Activated CD8-positive, alpha-beta T cell treated with anti-CD3 and anti-CD28 coated beads for 36 hours (primary cell): ENCODE measurements at regions not wholly inside any gene's neighbourhood (a gene's known extent, or its start where the extent isn't known, plus 50 kb on each side); places are given as distances from the start of the nearest gene placed in this dataset.

Experiments used
- ATAC-seq: fragments of 200-7000 bp; cut with Tn5 transposase; one replicate; pipeline ENCODE4 v1.10.0; 2021; ENCODE audit warnings: mild to moderate bottlenecking, moderate library complexity
- CTCF ChIA-PET: fragments of 350-600 bp; sonication (Branson Sonifier 250); formaldehyde crosslinking; loops from one replicate; lab custom pipeline; 2021; ENCODE audit warnings: antibody characterized with exemption; lab: Charles Lee
- POLR2A ChIA-PET: fragments of 350-600 bp; sonication (Branson Sonifier 250); formaldehyde crosslinking; loops from one replicate; lab custom pipeline; 2021; ENCODE audit warnings: antibody characterized with exemption; lab: Charles Lee
- DNase-seq: peaks from one replicate; pipeline ENCODE4 v3.0.0-alpha.2; 2020
- H3K27ac Mint-ChIP-seq: one replicate; pipeline ENCODE4 v1.8.0; 2021; ENCODE audit warnings: mild to moderate bottlenecking, mixed read lengths
- H3K27me3 Mint-ChIP-seq: one replicate; pipeline ENCODE4 v1.8.0; 2021; ENCODE audit warnings: mixed read lengths
- H3K36me3 Mint-ChIP-seq: one replicate; pipeline ENCODE4 v1.8.0; 2021; ENCODE audit warnings: low read depth, mixed read lengths
- H3K4me1 Mint-ChIP-seq: one replicate; pipeline ENCODE4 v1.8.0; 2021; ENCODE audit warnings: low read depth, mixed read lengths
- H3K4me3 Mint-ChIP-seq: one replicate; pipeline ENCODE4 v1.8.0; 2021; ENCODE audit warnings: mild to moderate bottlenecking, moderate library complexity, mixed read lengths
- H3K9me3 Mint-ChIP-seq: one replicate; pipeline ENCODE4 v1.8.0; 2021; ENCODE audit warnings: mixed read lengths
- intact Hi-C: fragments of 100-400 bp; cut with micrococcal nuclease; formaldehyde crosslinking; loops from one replicate; pipeline ENCODE4 v1.10.0; 2022
- TF ChIP-seq, protein P1 (sequence below): fragments of 200-600 bp; IDR thresholded peaks from one replicate; pipeline ENCODE4 v1.8.0; 2022; ENCODE audit warnings: antibody characterized with exemption, mild to moderate bottlenecking

DNA sequence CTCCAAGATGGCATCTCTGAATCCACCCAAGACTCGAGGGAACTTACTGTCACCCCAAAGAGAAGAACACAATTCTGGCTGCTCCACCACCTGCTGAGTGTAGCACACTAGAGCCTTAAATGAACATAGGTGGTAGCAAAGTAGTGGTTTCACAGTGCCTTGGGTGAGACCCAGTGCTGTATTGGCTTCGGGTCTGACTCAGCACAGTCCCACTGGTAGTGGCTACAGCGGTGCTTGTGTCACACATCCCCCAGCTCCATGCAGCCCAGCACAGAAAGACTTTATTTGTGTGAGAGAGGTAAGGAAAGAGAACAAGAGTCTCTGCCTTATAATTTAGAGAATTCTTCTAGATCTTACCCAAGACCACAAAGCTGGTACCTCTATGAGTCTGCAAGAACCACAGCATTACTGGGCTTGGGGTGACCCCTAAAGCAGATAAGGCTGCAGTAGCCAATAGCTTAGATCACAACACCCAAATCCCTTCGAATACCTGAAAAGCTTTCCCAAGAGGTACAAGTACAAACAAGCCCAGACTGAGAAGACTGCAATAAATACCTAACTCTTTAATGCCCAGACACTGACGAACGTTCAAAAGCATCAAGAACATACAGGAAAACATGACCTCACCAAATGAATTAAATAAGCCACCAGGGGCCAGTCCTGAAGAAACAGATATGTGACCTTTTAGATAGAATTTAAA is 83.3 kb upstream of the SLC38A4 start:
- ATAC-seq (no peak), DNase-seq (no peak)
- Mint-ChIP-seq H3K9me3 (peaks cover 12% of the 10 kb centered on the region), H3K4me3 (no peak overlapping the region), H3K36me3 (peaks cover 3% of the 10 kb centered on the region), H3K27me3 (peaks cover 12% of the 10 kb centered on the region), H3K4me1 (no peaks in the 10 kb centered on the region), H3K27ac (no peak overlapping the region)
- ChIA-PET POLR2A (interaction anchor here (0.6 kb wide), 2 partner anchors 184 to 779 kb away, joined by 3 read pairs; no protein-coding TSS in a partner anchor), CTCF (no interaction called here)
- TF ChIP-seq, protein P1, sequence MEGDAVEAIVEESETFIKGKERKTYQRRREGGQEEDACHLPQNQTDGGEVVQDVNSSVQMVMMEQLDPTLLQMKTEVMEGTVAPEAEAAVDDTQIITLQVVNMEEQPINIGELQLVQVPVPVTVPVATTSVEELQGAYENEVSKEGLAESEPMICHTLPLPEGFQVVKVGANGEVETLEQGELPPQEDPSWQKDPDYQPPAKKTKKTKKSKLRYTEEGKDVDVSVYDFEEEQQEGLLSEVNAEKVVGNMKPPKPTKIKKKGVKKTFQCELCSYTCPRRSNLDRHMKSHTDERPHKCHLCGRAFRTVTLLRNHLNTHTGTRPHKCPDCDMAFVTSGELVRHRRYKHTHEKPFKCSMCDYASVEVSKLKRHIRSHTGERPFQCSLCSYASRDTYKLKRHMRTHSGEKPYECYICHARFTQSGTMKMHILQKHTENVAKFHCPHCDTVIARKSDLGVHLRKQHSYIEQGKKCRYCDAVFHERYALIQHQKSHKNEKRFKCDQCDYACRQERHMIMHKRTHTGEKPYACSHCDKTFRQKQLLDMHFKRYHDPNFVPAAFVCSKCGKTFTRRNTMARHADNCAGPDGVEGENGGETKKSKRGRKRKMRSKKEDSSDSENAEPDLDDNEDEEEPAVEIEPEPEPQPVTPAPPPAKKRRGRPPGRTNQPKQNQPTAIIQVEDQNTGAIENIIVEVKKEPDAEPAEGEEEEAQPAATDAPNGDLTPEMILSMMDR: no peak
- intact Hi-C loops: no loop called here

DNA sequence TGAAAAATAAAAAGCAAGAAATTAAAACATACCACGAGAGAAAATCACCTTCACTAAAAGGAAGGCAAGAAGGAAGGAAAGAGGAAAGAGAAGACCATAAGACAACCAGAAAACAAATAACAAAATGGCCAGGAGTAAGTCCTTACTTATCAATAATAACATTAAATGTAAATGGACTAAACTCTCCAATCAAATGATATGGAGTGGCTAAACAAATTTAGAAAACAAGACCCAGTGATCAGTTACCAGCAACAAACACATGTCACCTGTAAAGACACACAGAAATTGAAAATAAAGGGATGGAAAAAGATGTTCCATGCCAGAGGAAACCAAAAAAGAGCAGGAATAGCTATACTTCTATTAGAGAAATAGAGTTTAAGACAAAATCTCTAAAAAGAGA is 85.0 kb upstream of the SLC38A4 start:
- Mint-ChIP-seq H3K36me3 (peaks cover 3% of the 10 kb centered on the region), H3K9me3 (peaks cover 12% of the 10 kb centered on the region), H3K4me1 (no peaks in the 10 kb centered on the region), H3K27ac (no peak overlapping the region), H3K4me3 (no peak overlapping the region), H3K27me3 (peaks cover 12% of the 10 kb centered on the region)
- ATAC-seq (no peak), DNase-seq (no peak)
- TF ChIP-seq, protein P1: no peak
- ChIA-PET POLR2A (no interaction called here), CTCF (no interaction called here)
- intact Hi-C loops: no loop called here

DNA sequence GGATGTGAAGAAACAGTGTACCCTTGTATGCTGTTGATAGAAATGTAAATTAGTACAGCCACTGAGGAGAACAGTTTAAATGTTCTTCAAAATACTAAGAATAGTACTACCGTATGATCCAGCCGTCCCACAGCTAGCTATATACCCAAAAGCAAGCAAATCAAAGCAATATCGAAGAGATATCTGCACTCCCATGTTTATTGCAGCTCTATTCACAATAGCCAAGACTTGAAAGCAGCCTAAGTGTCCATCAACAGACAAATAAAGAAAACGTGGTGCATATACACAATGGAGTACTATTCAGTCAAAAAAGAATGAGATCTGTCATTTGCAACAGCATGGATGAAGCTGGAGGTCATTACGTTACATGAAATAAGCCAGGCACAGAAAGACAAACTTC is 88.5 kb upstream of the SLC38A4 start:
- intact Hi-C loops: no loop called here
- Mint-ChIP-seq H3K36me3 (peaks cover 3% of the 10 kb centered on the region), H3K27me3 (peaks cover 11% of the 10 kb centered on the region), H3K9me3 (peaks cover 9% of the 10 kb centered on the region), H3K4me1 (no peaks in the 10 kb centered on the region), H3K27ac (no peak overlapping the region), H3K4me3 (no peak overlapping the region)
- no peak for ATAC-seq
- TF ChIP-seq, protein P1: no peak
- no peak for DNase-seq
- ChIA-PET CTCF (no interaction called here), POLR2A (no interaction called here)

DNA sequence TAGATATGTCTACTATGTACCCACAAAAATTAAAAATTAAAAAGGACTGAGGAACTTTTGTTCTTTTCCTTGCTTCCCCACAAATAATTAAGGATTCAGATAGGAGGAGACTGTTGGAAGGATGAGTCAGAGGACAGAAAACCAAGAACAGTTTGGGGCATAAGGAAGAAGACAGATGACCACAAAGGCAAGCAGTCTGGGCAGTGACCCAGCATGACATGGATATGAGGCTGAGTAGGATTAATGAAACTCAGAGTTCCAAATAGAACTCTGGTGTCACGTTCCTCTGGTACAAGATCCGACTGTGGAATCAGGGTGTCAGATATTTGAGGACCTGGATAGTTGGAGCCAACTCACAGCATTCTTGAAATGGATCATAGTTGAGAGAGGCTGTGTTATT is 89.3 kb upstream of the SLC38A4 start:
- Mint-ChIP-seq H3K27me3 (peaks cover 7% of the 10 kb centered on the region), H3K36me3 (no peaks in the 10 kb centered on the region), H3K27ac (no peak overlapping the region), H3K9me3 (peaks cover 4% of the 10 kb centered on the region), H3K4me1 (no peaks in the 10 kb centered on the region), H3K4me3 (no peak overlapping the region)
- intact Hi-C loops: no loop called here
- CTCF ChIA-PET: no interaction called here
- DNase-seq (no peak), ATAC-seq (no peak)
- TF ChIP-seq, protein P1: no peak
- POLR2A ChIA-PET: no interaction called here

DNA sequence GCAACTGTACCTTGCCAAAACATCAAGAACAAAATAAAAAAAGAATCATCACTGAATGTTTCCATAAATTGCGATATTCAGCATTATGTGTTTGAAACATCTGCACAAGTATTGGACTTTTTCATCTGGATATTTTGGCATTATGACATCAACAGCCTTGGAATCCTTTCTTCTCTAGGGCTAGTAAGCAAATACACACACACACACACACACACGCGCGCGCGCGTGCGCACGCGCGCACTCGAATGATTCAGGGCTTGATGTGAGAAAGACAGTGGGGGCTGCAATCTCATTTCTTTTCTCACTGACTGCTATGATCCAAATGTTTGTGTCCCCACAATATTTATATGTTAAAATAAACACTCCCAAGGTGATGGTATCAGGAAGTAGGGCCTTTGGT is 90.0 kb upstream of the SLC38A4 start:
- POLR2A ChIA-PET: no interaction called here
- Mint-ChIP-seq H3K9me3 (peaks cover 3% of the 10 kb centered on the region), H3K27ac (no peak overlapping the region), H3K4me1 (no peaks in the 10 kb centered on the region), H3K36me3 (no peaks in the 10 kb centered on the region), H3K27me3 (peaks cover 7% of the 10 kb centered on the region), H3K4me3 (no peak overlapping the region)
- intact Hi-C loops: no loop called here
- CTCF ChIA-PET: no interaction called here
- TF ChIP-seq, protein P1: no peak
- DNase-seq (no peak), ATAC-seq (no peak)
